Muscle of arm (tissue), 1 donor: ENCODE measurements at regions not wholly inside any gene's neighbourhood (a gene's known extent, or its start where the extent isn't known, plus 50 kb on each side); places are given as distances from the start of the nearest gene placed in this dataset.
"Not testable (repeated sequence)": the region's sequence is repeated elsewhere in the genome, so short reads cannot be mapped to it uniquely, and the experiment has no call there.

Source experiments
- DNase-seq: peaks from one replicate; pipeline ENCODE4 v3.0.0-alpha.2; 2013

DNA sequence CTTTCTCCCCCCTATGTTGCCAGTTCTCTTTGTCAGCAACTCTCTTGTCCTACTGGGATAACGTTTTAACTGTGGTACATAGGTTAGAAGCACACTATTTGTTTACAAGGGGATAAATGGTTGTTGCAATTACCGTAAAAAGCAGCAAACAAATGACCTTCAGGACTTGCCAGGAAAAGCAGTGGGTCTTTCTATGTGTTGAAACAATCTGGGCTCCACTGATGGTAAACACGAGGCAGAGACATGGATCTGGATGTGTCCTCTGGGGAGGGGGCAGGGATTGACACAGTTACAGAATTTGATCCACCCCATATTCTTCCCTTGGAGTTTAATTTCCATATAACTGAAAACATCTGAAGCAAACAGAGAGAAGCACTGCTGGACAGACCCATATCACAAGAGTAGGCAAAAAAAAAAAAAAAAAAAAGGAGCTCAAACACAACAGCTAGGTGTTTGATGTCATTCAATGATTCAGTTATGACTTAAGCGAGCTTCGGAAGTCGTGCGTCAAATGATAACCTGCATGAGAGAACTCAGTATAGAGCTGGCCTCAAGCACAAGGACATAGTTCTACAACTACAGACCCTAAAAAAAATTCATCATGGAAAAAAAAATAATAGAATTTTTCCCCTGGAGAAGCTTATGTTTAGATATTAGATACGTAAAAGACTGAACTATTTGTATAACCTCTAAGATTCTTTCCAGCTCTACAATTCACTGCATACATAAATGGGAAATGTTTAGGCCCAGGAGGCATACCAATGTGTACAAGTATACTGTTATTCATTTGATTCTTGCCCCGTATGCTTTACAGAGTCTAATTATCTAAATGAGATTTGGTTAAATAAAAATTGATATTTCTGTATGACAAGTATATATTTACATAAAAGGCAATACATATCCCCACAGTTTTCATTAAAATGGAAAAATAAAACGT lies 127.7 kb downstream of the ALDH8A1 start:
- no peak for DNase-seq

DNA sequence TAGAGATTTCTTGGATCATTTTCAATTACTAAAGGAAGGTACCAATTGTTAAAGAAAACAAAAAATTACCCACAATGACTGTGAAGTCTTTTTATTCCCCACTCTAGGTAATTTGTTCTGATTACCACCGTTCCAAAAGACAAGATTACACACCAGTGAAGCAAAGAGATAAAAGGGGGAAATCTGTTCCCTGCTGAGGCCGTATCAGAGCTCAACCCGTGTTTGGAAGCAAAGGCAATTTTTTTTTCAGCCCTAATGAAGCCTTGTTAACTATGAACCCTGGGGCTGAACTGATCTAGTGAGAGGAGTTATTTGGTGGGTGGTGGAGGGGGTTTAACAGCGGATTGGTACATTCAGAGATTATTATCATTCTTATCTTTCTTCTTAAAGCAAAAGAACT lies 128.5 kb downstream of the ALDH8A1 start:
- DNase-seq, result no peak

DNA sequence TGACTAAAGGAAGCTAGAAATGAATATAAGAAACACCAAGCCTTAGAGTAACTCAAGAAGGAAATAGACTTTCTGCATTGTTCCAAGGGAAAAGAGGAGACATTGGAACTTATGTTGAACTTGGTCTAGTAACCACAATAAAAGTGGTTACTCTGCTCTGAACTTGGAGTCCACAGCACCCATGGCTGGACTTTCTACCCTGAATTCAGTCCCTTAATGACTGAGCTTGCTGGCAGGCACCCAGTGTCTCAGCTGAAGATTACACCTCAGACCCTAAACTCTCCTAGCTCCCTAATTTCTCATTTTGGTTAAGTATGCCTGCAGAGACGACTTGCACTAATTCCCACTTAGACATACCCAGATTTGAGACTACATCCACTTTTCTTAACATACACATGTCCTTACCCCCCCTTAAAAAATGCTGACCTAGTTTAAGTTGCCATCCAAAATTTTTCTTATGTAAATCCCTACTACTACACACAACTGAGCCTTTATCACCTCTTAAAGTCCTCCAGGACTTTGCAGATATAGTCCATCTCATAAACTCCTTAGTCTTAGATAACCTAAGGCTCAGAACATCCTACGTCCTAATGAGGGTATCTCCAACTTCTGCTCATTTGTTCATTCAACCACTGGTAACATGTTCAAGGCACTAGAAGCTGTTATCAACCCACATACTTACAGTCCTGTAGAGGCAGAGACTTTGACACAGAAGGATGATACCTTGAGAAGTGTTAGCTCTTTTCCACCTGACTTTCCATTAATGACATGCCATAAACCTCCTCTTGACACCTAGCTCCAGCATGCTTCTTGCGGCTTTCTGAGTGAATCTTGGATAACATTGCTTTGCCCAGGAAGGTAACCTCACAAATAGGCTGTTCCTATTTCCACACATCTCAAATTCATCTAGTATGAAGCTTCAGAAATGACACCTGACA lies 129.8 kb downstream of the ALDH8A1 start:
- DNase-seq, result no peak

DNA sequence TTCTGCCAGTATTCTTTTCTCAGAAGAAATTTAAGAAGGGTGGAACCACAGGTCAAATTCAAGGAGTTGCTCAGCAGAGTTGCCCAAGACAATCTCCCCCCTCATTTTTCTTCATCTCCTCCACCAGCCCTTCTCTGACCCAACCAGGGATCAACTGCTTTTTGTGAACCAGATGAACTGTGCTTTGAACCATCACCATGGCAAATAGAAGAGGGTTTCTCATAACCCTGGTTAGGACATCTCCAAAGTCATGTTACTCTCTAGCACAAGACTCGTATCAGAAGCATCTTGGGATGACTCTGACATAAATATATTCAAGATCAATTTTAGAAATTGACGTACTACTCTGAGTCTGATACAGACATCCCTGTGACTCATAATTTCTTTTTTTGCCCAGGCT lies 130.7 kb downstream of the ALDH8A1 start:
- DNase-seq, result no peak

DNA sequence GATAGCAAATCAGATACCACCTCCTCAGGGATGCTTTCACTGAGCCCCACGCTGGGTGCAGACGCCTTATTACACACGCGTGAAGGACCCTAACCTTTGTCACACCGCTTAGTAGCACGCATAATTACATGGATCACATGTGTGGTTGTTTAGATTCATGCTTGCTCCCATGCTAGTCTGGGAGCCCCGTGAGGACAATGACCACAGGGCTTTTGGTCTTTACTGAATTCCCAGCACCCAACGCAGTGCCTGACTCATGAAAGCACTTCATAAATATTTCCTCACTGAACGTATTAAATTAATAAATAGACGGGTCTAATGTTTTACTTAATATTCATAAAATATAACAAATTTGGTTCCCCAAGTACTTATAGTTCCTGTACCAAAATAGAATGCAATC lies 132.5 kb downstream of the ALDH8A1 start:
- DNase-seq, result no peak

DNA sequence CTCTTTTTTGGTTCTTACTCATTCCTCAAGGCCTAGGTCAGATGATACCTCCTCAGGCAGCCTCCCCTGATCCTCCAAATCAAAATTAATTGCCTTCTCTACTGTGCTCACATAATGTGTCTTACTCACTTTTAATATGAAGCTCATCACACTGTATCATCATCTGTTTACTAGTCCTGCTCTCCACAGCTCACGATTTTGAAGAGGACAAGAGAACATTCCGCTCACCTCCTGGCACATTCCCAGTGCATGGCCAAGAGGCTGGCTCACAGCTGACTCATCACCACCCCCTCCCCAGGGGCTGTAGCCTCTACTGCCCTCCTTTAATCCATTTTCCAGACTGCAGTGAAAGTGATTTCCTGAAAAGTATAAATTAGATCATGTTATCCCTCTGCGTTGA lies 133.1 kb downstream of the ALDH8A1 start:
- no peak for DNase-seq

DNA sequence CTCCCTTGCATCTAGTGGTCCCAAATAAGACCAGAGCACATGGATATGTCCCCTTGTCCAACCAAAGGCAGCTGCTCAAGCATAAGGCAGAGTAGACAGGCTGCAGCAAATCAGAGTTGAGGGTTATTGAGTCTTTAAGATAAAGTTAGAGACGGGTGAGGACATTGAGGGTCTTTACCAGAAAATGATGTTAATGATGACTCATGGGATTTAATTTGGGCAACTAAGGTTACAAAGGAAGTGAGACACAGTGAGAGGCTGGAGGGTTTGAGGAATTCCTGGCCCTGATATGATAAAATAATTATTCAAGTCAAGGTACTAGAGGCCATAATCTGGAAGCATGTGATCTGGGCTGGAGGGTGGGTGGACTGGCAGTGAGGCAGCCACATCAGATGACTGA lies 133.6 kb downstream of the ALDH8A1 start:
- no peak for DNase-seq

DNA sequence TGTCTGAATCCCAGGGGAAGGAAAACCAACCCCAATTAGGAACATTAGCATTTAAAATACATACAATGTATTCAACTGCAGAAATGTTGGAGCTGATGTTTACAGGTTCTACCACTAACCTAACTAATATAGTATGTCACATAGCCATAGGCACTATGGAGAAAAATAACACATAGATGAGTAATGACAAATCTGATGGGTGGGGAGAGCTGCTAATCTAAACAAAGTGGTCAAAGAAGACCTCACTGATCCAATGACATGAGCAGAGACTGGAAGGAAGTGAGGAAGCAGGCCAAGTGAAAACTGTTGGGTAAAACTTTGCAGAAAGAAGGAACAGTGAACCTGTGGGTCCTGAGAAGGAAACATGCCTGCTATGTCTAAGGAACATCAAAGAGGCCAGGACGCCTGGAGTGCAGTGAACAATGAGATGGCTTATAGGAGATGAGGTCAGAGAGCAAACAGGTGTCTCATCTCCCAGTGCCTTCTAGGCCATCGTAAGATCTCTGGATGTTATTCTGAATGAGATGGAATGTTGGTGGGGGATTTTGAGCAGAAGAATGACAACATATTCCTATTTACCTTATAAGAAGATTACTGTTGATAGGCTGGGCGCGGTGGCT lies 135.7 kb downstream of the ALDH8A1 start:
- no peak for DNase-seq

DNA sequence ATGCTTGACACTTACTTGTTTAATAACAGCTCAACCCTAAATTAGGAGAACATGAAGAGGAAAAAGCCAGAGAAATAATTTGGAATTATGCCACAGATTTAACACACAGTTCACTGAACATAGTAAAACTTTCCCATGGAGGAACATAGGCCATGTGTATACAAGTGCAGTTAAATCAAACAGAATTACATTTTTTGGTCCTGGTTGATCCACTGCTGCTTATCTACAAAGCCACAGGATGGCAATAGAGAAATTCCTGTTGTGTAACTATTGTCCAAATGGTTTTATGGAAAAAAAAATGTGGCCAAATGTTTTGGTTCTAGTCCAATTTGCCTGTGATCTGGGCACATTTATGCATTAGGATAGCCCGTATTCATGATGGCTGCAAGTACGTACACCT lies 136.8 kb downstream of the ALDH8A1 start:
- DNase-seq, result no peak

DNA sequence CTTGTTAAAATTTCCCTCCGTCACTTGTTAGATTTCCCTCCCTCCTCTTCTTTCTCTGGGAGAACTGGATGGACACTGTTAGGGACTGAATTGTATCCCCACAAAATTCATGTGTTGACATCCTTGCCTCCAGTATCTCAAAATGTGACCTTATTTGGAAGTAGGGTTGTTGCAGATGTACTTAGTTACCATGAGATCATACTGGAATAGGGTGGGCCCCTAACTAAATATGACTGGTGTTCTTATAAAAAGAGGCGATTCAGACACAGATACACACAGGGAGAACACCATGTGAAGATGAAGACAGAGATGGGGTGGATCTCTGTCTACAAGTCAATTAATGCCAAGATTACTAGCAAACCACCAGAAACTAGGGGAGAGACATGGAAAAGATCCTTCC lies 139.5 kb downstream of the ALDH8A1 start:
- DNase-seq, result no peak

DNA sequence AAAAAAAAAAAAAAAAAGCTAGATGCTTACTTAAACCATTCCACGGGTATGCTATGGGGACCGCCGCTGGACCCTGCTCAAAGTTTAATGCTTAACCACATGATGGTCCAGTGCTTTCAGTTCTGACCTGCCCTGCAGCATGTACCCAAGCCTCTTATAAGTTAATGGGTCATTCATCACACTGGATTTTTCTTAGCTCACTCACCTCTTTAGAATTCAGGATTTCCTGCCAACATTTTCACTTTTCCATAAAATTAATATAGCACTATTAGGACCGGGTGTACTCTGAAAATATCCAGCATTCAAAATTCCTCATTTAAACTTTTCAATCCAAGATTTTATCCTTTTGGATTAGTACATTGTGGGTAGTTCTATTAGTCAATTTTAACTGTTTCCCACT lies 140.8 kb downstream of the ALDH8A1 start:
- no peak for DNase-seq

DNA sequence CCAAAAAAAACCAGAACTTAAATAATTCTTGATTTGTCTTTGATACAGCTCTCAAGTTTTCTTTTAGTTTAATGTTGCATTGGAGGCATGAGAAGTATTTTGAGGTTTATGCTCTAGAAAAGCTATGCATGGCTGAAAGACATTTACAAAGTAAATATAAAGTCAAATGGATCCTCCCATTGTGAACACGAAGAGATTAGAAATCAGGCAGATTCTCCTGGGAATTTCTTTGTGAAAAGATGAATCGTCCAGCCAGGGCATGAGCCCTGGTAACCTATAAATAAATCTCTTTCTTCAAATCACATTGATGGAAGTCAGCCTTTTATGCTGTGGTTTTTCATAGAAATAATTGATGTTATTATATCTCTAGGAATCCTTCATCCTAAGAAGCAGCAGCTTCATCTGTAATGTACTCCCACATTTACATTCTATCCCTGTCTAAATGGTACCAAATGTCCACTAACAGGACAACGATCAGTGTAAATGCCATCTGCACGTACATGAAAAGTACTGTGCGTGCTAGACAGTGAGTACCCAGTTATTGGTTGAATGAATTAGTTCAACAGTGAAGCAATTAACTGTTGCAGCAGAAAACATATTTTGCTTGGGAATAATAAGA lies 143.6 kb downstream of the ALDH8A1 start:
- no peak for DNase-seq

DNA sequence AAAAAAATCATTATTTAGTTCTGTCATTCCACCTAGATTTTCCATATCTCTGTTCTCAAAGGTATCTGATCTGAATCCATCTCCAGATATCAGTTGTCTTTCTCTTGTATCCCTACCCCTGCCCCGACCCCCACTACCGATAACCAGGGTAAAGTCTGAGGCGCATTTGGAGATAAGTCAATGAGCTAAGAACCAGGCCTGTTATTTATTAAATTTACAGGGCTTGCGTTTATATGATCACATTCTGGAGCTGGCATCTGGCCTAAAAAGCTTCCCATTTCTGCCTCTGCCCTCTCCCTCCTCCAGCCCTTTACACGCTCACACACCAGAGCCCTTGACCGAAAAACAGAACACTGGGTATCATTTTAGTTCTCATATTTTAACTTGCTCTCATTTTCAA lies 144.7 kb downstream of the ALDH8A1 start:
- DNase-seq, result no peak

DNA sequence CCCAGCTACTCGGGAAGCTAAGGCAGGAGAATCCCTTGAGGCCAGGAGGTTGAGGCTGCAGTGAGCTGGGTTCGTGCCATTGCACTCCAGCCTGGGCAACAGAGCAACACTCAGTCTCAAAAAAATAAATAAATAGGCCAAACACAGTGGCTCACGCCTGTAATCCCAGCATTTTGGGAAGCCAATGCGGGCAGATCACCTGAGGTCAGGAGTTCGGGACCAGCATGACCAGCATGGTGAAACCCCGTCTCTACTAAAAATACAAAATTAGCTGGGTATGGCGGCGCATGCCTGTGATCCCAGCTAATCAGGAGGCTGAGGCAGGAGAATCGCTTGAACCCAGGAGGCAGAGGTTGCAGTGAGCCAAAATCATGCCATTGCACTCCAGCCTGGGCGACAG lies 145.6 kb downstream of the ALDH8A1 start:
- not testable (repeated sequence) for DNase-seq

DNA sequence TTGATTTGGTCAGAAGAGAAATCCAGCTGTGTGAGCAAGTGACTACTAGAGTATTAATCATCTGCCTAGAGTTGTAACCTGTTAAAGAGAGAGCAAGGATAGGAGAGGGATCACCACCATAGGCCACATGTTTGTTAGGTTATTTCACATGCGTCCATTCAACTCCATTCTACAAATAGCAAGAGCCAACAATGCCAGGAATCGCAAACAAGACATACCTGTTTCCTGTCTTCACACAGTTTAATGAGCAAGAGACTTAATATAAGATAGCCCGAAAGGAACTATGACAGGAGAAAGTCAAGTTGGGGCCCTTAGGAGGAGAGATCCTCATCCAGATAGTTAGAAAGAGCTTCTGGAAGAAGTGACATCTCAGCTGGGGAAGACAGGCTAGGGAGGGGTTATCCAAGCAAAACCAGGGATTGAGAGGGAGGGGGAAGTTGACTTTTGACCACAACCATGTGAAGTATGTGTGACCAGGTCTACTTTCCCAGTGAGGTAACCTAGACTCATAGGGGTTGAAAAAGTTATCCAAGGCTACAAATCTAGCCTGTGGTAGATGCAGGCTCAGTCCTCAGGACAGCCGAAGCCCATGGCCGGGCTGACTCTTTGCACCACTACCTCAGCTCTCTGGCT lies 147.4 kb downstream of the ALDH8A1 start:
- DNase-seq, result no peak

DNA sequence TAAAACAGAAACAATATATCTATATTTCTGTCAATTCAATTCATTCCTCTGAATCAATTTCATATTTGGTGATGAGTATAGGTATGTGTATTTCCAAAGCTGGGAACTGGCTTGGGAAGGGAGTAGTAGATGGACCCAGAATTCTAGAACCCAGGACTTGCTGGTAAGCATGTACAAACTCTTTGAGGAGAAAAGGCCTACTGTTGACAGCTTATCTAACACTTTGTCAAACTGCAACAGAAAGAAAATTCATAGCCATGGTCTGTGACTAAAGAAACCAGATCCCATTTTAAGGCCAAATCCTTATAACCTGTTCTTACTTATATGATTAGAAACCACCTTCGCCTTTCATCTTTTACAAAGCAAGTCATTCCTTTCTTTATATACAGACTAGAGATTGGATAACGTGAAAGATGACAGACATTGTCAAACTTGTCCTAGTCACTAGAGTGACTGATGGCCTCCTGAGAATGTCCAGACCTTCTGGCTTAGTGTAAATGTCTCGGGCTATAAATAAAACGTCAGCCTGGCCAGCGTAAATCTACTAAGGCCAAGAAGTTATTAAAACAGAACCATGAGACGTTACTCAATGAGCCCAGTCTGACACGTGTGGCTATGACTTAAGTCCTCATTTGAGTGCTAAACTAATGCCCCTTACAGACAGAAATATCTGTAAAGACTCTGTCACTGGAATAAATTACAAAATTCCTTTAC lies 152.3 kb downstream of the ALDH8A1 start:
- no peak for DNase-seq

DNA sequence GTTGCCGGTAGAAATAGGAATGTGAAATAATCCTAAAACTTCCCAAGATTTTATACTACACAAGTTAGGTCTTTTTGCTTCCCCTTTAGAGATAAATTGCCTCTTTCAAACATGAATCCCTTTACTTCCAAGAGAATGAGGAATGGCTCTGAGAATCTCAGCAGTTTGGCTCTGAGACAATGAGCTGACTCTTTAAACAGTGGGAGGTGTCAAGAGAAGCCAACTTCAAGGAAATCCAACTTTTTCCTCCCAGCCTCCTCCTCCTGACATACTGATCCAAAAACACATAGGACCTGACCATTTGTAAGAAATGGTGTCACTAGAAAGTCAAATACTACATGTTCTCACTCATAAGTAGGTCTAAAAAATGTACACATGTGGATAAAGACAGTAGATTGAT lies 154.2 kb downstream of the ALDH8A1 start:
- no peak for DNase-seq

DNA sequence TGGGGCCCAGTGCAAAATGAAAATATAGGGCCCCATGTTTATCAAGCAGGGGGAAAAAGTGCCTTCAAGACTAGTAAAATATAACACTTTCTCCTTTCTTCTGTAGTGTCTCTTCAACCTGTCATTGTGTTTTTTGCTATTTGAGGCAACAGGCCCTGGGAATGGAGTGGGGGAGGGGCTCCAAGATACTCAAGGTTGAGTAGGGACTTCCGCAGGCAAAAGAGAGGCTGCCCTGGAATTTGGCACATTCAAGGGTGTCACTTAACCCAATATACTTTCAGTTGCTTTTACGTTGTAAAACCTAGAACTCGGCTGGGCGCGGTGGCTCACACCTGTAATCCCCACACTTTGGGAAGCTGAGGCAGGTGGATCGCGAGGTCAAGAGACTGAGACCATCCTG lies 154.9 kb downstream of the ALDH8A1 start:
- DNase-seq, result no peak

DNA sequence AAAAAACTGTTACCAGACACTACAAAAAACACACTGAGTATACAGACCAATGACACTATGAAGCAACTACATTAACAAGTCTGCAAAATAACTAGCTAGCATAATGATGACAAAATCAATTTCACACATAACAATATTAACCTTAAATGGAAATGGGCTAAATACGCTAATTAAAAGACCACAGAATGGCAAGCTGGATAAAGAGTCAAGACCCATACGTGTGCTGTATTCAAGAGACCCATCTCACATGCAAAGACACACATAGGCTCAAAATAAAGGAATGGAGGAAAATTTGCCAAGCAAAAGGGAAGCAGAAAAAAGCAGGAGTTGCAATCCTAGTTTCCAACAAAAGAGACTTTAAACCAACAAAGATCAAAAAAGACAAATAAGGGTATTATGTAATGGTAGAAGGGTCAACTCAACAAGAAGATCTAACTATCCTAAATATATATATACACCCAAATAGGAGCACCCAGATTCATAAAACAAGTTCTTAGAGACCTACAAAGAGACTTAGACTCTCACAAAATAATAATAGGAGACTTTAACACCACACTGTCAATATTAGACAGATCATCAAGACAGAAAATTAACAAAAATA lies 158.6 kb downstream of the ALDH8A1 start:
- DNase-seq, result not testable (repeated sequence)

DNA sequence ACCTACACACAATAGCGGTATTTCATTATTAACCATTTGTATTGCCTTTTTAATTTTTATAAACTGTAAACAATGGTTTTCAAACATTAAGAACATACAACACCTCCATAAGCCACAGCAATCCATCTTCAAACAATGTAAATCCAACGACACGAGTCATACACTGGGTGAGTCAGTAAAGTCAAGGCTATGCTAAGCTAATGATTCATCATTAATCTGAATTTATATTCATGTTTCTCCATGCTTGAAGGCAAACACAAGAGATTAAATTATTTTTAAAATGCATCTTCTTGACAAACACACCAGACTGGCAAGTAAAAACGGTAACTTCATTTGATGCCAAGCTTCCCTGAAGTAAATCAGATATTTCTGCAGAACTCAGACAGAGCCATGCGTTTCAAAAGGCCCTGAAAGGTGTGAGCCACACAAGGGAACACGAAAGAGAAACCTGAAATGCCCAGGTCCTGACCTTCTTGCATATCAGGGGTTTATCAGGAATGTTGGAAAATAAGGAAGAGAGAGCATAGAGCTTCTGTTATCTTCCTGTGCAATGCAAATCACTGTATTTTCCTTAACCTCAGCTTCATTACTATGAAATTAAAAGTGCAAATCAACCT lies 162.5 kb downstream of the ALDH8A1 start:
- DNase-seq, result no peak
